Smooth muscle cell of the brain vasculature (primary cell): ENCODE measurements at regions not wholly inside any gene's neighbourhood (a gene's known extent, or its start where the extent isn't known, plus 50 kb on each side); places are given as distances from the start of the nearest gene placed in this dataset.

ENCODE experiments used
- DNase-seq: peaks from one replicate; pipeline ENCODE4 v3.0.0-alpha.2; 2012; ENCODE audit warnings: low read depth, low spot score

DNA sequence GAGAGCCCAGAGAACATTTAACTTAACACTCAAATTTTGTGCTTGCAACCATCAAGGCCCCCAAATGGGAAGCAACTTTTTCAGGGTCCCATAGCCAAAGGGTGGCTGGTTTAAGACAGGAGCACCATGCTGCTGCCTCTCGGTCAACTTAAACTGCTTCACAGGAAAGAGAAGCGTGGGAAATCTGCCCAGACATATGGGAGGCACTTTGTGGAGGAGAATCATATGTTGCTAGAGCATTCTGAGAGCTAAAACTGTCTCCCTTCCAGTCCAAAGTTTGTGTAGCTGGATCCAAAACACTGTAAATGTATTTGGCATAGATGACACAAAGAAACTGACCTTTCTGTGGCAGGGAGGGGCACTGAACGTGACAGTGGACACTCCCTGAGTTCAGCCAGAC, 305.9 kb upstream of the RORA start:
- no peak for DNase-seq

- no peak for DNase-seq
Observed at GRCh38 chr15:61530769-61531168, 301.7 kb upstream of the RORA start.

DNA sequence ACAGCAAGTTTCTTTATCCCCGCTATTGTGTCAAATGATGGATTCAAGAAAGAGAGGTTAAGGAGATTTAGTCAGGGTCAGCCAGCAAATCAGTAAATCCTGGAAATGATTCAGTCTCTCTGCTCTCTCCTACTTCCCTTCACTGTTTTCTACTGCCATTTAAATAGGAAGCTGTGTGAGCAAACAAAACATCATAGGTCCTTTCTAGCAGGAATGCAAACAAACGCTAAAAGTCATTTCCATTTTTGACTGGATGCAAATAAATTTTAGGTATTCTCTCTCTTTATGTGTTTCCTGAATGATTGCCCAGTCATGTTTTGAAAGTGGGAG, 299.4 kb upstream of the RORA start:
- no peak for DNase-seq

- no peak for DNase-seq
Observed at GRCh38 chr15:61527836-61528580, 298.9 kb upstream of the RORA start.

DNA sequence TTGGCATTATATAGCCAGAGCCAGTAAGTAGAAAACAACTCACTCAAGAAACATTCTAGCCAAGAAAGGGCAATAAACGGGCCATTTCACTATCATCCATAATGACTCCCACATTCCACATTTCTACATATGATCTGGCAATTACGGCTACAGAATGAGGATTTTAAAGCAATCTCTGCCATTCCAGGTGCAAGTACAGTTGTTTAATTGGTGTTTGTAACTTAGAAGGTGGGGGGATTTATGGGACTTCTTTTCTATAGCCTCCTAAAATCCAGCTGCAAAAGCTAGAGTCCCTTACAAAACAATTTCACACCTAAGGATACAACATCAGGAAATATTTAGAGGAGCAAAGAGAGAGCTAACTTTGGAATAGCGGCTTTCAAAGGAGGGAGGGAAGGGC, 295.4 kb upstream of the RORA start:
- no peak for DNase-seq

DNA sequence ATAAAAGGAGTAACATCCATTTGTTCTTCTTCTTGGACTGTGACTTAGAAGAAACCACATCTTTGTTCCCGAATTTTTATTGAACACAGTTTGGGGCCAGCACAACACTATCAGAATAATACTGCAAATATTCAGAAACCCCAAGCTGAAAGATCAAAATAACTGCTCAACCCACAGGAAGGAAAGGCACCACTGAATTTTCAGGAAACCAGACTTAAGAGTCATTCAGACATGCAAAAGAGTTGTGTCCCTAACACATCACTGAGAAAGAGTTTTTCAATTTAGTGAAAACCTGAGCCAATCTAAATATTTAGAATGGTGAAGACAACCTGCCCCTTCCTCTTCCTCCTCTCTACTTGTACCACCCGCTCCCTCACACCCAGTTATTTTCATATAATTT, 295.0 kb upstream of the RORA start:
- DNase-seq, result no peak

DNA sequence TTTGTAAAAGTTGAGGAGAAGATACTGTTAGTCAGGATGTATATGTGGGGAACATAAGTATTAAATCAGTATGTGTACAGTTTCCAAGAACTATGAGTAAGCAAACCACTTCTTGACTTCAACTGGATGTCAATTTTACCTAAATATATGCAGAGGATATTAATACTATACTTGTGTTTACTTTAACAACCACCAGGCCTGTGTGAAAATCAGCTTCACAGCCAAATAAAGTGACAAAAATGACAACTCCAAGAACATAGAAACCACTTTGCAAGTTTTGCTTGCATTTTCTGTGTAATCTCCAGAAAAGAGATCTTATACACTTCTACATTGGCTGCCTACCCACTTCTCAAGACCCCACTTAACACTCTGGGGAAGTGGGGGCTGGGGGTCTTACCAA, 293.3 kb upstream of the RORA start:
- DNase-seq, result no peak

- no peak for DNase-seq
Observed at GRCh38 chr15:61521953-61522352, 292.9 kb upstream of the RORA start.

DNA sequence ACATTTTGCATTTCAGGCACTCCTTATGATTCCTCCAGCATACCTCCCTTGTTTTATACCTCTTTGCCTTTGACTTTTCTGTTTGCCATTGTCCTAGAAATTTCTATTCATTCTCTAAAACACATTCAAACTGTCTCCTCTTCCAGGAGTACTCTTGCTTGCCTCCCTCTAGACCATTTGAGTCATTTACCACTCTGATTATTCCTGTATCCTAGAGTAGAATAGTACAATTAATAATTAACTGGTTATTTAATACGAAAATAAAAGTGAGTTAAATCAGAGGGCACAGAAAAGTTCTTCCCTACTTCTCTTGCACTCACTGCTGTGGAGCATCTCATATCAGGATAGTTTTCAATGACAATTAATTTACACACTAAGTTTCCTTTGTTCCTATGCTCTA, 290.2 kb upstream of the RORA start:
- no peak for DNase-seq

DNA sequence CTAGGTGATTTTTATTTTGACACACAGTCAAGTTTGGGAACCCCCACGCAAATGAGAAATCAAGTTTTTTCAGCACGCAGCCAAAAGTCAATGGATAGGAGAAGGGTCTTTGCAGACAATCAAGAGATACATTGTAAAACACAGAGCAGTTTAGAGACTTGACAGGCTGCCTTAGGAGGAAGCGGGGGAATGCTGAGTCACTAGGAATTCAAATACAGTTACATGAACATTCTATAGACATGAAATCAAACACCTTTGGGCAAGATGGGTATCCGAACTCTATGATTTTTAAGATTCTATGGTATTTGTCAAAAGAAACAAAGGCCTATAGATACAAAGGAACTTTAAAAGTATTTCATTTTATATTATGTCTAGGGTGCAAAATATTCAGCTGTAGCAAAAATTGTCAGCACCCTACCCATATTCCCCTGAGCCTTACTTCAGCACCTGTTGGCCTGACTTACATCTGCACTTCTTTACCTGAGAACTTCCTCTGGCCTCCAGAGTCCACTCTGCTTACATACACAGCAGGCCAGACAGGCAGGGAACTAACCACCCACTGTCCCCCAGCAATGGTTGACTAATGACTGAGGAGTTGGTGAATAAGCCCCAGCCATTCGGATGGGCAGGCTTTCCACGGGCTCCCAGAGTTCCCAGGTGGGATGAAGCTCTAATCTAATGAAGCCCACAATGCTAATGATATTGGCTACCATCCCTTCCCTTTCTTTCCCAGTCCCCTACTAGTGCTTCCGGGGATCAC, 289.3 kb upstream of the RORA start:
- DNase-seq, result no peak

DNA sequence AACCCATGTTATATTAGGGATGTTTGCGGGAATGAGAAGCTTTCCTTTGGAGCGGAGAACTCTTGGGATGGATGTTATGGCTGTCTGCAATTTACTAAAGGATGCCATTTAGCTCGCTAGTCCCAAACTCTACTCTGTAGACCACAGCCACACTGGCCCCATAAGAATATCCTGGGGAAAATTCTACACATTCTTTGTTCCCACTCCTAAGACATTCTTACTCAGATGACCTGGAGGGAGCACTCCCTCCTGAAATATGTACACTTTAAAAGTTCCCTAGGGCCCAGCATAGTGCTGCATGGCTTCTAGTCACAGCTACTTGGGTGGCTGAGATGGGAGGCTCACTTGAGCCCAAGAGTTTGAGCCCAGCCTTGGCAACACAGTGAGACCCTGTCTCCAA, 288.7 kb upstream of the RORA start:
- DNase-seq, result no peak

- no peak for DNase-seq
Observed at GRCh38 chr15:61517335-61517734, 288.2 kb upstream of the RORA start.

DNA sequence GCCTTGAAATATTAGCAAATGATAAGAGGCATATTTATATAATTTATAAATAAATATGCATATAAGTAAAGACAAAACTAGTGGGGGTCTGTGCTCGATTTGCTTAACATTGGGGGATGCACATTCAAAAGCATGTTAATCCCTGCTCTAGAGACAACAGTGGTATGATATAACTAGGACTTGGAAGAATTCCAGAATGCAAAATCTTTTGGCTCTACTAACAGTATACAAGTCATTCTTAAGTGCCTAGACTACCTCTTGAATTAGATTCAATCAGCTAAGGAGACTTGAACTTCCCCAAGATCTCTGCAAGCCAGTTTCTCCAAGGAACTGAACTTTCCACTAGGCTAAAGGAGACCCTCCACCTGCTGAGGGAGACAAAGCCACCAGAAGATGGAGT, 282.7 kb upstream of the RORA start:
- DNase-seq, result no peak

- no peak for DNase-seq
Observed at GRCh38 chr15:61511089-61511488, 282.0 kb upstream of the RORA start.

DNA sequence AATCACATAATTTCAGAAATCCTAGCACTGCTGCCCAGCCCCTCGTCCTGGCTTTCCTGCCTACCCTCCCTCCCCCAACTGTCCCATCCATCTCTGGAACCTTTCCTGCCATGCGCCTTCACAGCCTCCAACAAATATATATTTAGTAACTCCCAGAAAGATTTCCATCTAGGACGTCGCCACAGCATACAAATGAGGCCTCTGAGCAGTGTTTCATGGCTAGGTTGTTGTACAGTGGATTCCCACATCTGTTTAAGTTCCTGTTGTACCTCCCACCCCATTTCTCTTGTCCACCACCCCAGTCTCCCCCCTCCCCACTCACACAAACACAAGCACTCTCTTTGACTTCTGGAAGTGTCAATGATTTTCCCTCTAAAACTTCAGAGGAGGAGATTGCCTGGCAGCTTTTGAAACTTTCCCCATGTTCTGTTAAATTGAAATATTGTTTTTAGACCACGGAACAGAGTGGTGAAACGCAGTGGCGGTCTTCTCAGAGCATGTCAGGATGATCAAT, 280.3 kb upstream of the RORA start:
- DNase-seq, result no peak

- no peak for DNase-seq
Observed at GRCh38 chr15:61503383-61503969, 274.4 kb upstream of the RORA start.

- DNase-seq, result no peak
Observed at GRCh38 chr15:61501815-61502389, 272.8 kb upstream of the RORA start.

DNA sequence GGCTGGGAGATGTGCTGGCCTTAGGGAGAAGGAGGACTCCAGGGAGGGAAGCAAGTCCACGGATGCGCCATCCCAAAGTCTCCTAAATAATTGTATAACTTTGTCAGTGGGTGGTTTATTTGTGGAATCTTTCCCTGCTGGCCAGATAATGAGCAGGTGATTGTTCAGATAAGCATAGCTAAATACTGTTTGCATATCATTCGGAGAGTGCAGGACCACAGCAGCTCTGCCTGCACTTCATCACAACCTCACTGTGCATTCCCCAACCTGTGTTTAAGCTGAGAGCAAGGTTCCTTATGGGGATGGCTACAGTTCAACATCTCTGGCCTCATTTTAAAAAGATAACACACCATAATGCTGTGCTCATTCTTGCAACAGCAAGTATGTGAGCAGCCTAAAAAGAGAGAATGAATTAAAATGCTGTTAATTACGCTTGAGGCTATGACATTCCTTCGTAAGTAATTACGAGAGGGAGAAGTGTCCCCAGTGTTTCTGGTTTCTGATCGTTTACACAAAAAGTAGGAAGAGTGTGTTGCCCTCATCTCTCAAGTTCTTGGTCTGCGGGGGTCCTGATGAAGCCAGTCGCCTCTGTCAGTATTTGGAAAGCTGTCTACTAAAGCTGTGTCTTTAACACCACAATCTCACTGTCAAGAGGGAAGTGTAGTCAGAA, 272.0 kb upstream of the RORA start:
- DNase-seq, result no peak

DNA sequence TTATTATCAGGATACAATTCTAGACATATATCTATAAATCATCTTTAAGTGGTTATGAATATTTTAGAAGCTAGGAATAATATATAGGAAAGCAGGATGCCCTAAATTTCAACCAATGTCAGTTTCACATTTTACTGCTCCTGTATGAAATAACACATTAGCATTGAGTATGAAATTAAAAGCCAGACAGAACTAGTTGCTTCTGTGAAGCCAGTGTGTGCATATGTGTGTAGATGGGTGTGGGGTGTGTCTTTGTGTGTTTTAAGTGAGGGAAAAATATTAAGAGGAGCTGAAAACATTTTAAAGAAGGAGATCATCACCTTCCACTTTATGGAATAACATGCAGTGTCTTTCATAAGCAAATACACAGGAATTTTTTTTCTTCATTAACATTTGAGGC, 271.4 kb upstream of the RORA start:
- no peak for DNase-seq

- DNase-seq, result no peak
Observed at GRCh38 chr15:61499376-61499775, 270.3 kb upstream of the RORA start.

GRCh38 chr15:61489571-61489970, 260.5 kb upstream of the RORA start:
- DNase-seq, result no peak

DNA sequence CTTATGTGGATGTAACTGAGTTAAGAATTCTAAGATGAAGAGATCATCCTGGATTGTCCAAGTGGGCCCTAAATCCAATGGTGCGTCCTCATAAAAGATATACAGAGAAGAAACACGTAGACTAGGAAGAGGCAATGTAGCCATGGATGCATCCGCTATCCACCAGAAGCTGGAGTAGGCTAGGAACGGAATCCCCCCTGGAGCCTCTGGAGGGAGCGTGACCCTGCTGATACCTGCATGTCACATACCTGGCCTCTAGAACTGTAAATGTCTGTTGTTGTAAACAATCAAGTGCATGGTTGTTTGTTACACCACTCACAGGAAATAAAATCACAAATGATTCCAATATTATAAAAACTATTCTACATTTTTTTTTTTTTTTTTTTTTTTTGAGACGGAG, 254.5 kb upstream of the RORA start:
- no peak for DNase-seq
